ENCODE measurements at regions not wholly inside any gene's neighbourhood (a gene's known extent, or its start where the extent isn't known, plus 50 kb on each side); places are given as distances from the start of the nearest gene placed in this dataset.
"Not testable (repeated sequence)": the region's sequence is repeated elsewhere in the genome, so short reads cannot be mapped to it uniquely, and the experiment has no call there.

DNA sequence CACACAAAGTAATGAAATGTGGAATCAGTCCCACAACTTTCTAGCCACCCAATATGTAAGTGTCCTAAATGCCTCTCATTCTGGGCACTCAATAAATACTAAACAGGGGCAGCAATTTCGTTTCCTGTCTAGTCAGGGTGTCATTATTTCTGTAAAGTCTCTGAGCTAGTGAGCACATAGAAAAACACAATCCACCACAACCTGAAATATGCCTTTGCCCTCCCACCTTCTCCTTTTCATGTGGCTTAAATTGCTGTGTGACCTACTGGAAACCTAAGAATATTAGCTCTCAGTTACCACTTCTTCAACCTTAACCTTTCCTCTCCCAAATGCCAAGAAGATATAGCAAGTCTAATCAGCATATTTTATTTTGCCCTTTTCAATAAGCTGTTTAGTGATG lies 456.3 kb upstream of the KCNMB2 start:
- no peak overlapping the region for H3K4me3 ChIP-seq (ENCODE audit: low read depth, low read length)
- DNase-seq (ENCODE audit: low read depth): no peak

DNA sequence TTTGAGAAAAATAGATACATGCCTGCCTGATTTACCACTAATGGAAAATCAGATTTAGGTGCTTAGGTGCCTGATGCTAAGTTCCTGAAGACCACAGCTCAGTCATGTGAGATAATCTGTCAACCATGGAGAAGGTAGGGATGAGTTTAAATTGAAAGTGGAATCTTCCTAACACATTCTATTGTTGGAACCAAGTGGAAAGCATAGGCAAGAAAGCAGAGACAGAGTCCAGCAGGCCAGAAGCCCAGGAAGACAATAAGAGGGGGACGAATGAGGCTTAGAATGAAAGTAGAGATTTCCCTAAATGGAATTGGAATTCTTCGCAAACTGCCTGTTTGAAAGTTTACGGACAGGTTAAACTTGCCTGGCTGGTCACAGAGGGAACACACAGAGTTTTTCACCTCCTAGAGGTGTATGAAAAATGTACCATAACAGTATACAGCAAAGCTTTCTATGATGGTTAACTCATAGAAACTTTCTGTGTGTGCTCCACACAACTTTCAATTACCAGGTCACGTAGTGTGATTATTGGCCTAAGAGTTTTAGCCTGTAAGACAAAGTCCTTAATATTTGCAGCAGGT lies 453.8 kb upstream of the KCNMB2 start:
- H3K4me3 ChIP-seq (ENCODE audit: low read depth, low read length): no peak overlapping the region
- DNase-seq (ENCODE audit: low read depth): no peak

DNA sequence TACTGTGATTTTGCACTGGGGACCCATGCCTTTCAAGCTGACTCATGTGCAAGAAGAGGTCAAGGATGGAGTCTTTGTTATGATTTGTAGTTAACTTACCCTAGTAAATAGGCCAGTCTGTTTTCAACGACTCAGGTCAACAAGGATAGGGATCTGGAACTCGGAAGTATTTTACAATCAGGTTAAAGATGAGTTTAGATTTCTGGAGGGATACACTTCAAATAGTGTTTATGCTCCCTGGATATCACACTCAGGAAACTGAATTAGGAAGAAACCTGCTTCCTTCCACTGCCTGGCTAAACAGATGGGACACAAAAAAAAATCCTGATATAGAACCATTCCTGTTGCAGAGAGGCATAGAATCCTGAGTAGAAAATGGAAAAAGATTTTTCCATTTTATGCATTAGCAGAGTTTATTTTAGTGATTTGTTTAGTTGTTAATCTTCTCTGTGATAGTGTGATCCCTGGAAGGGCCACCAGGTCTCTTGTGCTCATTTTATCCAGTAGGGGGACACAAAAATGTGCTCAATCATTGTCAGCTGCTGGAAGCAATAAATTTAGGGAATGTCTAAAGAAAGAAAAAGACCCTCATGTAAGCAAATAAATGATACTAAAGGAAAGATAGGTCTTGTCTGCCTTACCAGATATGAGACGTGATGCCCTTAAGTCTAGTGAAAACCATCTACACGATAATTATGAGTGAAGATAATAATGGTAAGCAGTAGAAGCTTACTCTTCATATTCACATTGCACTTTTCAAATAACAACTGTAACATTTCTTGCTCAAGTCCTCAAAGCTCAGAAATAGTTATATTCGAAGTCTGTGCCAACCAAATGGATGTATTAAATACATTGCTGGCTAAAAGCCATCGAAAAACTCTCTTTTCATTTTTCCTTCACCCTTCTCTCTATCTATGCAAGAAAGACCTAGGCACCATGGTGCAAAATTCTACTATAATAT lies 452.1 kb upstream of the KCNMB2 start:
- no peak for DNase-seq (ENCODE audit: low read depth)
- no peak overlapping the region for H3K4me3 ChIP-seq (ENCODE audit: low read depth, low read length)

DNA sequence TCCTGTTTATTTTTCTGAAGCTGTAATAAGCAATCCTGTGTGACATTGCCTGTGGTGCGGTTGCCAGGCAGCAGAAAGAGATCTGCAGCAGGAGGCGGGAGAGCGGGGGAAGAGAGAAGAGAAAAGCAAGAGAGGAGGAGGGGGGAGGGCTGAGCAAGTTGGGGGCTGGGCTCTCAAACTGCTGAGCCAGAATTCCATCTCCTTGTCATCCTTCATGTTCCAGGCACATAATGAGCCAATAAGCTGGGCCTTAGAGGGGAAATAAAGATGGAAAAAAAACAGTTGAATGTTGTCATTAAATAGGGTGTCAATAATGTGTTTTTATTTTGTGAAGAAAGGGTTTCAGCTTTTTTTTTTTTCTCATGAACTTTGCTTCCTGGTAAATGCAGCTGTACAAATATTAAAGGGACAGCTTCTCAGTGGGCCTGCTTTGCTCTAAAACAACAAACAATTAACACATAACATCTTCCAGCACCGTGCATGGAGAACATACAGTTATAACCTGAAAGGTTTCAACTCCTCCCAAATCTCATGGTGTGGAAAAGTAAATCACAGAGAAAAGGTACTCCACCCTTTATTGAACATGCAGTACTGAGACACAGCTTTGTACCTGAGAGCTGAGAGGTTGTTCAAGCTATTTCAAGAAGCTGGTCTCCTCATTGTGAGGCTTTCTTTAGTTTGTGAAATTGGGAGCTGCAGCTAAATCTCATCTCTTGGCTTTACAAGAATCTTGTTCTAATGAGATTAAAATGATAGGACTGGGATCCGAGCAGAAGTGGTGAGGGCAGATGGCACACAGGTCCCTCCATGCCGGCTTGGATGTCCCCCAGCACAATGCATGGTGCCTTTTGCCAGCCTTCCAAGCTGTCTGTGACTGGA lies 451.1 kb upstream of the KCNMB2 start:
- peak; percentile 82 for DNase-seq (ENCODE audit: low read depth)
- H3K4me3 ChIP-seq (ENCODE audit: low read depth, low read length): no peak overlapping the region

DNA sequence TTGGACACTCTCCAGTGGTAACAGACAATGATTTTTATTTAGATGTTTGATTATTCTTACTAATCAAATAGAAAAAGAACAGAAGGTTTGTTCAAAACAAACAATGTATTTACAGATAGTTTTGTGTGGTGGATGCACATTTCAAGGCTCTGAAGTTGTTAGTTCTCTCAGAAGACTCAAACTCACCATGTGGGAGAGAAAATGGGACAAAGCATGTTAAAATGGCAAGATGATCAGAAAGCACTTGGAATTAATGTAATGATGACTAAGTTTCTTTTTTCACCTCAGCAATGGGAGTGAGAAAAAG lies 450.5 kb upstream of the KCNMB2 start:
- no peak overlapping the region for H3K4me3 ChIP-seq (ENCODE audit: low read depth, low read length)
- DNase-seq (ENCODE audit: low read depth): no peak

DNA sequence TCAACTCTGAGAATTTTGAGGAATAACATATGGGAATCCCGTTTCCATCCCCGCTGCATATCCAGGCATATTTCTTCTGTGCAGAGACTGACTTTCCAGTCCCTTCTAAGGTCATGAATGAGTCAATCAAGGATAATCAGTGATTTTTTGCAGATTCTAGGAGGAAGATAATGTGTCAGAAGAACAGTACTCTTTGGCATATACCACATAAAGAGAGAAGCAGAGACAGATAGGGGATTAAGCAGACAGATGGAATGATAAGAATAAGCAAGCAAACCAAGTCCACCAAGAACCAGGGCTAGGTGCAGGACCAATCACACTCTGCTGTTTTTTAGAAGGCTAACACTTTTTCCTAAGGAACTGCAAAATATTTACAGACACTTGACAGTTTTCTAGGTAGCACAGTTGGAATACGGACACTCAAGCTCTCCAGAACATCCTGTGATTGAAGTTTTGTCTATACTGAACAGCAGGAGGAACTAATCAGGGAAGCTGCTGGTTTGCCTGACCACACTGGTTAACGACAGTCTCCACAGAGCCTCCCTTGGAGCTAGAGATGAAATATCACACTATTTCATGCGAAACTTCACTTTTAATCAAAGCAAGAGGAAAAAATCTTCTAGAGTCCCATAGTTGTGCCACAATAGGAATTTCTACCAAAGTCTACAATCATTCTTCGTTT lies 450.0 kb upstream of the KCNMB2 start:
- DNase-seq (ENCODE audit: low read depth): no peak
- no peak overlapping the region for H3K4me3 ChIP-seq (ENCODE audit: low read depth, low read length)

DNA sequence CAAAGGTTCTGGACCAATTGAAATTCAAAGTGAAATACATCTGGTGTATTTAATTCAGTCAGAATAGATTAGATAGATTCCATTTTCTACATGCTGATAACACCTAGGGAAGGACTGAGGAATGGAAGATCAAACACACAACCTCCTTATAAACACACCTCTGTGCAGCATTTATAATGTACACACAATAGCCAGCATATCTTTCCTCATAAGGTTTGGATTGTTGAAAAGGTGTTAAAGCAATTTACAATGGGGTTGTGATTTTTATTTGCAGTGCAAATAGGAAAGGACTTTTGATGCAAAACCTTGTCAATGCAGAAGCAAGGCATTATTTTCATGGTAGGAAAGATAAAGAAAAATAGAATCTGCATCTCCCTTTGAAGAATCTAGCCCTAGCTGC lies 448.9 kb upstream of the KCNMB2 start:
- no peak overlapping the region for H3K4me3 ChIP-seq (ENCODE audit: low read depth, low read length)
- no peak for DNase-seq (ENCODE audit: low read depth)

DNA sequence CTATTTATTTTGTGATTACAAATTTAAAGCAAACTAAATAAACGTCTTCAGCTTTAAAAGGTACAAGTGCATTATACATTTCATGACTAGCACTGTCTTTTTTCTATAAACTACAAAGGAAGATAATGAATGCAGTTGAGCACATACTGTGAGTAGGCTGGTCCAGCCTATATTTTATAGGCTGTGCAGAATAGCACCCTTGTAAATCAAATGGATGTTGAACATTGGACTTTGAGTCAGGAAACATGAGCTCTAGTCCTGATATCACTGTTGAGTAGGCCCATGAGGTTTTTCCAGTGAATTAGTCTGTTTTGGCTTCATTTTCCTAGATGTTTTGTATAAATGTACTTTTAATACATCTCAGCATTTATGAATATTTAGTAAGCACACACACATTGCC lies 447.3 kb upstream of the KCNMB2 start:
- DNase-seq (ENCODE audit: low read depth): no peak
- H3K4me3 ChIP-seq (ENCODE audit: low read depth, low read length): no peak overlapping the region

DNA sequence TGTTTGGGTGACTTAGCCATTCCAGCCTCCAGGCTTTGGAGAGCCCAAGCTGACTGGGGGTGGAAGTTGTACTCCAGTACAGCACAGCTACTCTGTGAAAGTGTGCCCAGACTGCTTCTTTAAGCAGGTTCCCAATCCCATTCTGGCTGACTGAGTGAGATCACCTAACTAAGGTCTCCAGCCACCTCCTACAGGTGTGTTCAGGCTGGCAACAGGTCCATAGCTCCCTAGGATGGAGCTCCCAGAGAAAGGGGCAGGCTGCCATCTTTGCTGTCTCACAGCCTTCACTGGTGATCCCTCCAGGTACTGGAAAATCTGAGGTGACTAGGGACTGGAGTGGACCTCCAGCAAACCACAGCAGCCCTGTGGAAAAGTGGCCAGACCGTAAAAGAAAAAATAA lies 445.3 kb upstream of the KCNMB2 start:
- H3K4me3 ChIP-seq (ENCODE audit: low read depth, low read length): no peak overlapping the region

DNA sequence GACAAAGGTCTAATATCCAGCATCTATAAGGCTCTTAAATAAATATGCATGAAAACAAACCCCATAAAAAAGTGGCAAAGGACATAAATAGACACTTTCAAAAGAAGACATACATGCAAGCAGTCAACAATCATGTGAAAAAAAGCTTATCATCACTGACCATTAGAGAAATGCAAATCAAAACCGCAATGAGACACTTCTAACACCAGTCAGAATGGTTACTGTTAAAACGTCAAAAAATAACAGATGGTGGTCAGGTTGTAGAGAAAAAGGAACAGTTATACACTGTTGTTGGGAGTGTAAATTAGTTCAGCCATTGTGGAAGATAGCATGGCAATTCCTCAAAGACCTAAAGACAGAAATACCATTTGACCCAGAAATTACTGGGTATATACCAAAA lies 440.7 kb upstream of the KCNMB2 start:
- H3K4me3 ChIP-seq (ENCODE audit: low read depth, low read length): no peak overlapping the region
- DNase-seq (ENCODE audit: low read depth): no peak

More for the DNA sequence above, 445.3 kb upstream of the KCNMB2 start:
- no peak for DNase-seq (ENCODE audit: low read depth)

DNA sequence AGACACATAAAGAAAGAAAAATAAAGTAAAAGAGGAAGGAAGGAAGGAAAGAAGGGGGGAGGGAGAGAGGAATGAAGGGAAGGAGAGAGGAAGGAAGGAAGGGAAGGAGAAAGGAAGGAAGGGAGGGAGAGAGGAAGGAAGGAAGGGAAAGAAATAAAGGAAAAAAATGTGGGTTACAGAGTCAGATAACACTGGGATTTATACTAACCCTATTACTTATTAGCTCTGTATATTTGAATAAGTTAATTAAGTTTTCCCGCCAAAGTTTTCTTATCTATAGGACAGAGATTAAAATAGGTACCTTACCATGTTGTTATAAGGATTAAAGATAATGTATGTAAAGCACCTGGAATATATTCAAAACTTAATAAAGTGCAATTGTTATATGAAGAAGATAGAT lies 439.3 kb upstream of the KCNMB2 start:
- DNase-seq (ENCODE audit: low read depth): no peak
- H3K4me3 ChIP-seq (ENCODE audit: low read depth, low read length): no peak overlapping the region

DNA sequence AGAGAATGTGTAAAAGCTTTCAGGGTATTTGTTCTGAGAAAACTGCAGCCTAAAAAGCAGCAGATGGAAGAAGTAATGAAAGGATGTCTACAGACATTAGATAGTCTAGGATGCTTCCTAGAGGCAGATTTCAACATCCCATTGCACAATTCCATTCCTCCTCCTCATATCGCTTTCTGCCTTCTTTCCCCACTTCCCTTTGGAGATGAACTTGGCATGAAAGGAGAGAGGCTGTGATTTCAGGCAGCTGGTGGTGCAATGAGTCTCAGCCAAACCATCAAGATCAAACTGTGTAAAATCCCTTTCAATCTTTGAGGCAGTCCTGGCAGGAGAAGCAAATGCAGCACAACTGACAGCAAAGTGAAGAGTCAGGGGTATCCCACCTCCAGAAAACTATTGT lies 438.7 kb upstream of the KCNMB2 start:
- no peak overlapping the region for H3K4me3 ChIP-seq (ENCODE audit: low read depth, low read length)
- peak; percentile 95 for DNase-seq (ENCODE audit: low read depth)

DNA sequence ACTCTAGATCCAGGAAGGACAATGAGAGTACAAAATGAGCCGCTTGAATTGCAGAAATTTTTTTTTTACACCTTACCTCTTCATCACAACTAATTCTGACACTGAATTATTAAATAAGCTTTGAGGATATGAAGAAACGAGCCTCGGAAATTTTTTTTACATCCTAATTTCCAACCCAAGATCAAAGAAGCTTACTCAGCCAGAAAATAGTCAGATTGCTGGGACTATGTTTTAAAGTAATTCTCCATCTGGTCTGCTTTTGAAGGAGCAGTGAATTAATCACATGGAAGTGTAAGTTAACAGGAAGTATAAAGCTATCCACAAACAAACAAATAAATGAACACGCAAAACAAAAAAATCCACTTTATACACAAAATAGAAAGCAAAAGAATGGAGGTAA lies 437.0 kb upstream of the KCNMB2 start:
- no peak overlapping the region for H3K4me3 ChIP-seq (ENCODE audit: low read depth, low read length)
- no peak for DNase-seq (ENCODE audit: low read depth)

DNA sequence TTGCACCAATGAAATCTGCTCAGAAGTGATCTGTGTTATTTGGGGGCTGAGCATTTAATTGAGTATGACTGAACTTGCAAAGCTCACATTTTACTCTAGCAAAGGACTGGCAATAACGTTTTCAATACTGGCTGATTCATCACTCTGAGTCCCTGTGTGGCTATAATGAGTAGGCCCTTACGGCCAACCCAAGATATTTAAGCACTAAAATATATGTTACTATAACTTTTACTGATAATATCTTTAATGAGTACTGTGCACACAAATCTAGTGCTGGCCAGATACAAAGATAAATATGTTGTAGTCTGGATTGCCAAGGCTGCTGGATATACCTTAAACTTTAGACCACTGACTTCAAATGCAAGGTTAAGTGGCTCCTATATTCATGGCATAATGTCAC lies 436.4 kb upstream of the KCNMB2 start:
- no peak for DNase-seq (ENCODE audit: low read depth)
- H3K4me3 ChIP-seq (ENCODE audit: low read depth, low read length): no peak overlapping the region

DNA sequence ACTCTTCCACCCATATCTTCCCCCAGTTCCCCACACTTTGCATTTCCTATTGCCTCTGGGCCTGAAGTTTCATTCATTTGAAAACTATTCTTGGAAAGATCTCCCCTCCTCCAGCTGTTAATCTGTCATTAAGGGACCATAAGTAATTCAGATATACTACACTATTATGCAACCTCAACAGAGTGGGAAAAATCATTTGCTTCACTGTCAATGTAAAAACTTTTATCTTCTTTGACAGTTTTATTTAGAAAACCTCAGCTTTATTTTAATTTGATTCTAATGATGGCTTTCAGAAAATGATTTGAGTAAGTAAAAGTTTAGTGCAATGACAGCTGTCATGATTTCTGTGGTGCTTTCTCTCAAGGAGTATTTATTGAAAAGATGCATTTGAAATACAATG lies 435.3 kb upstream of the KCNMB2 start:
- DNase-seq (ENCODE audit: low read depth): no peak
- H3K4me3 ChIP-seq (ENCODE audit: low read depth, low read length): no peak overlapping the region

DNA sequence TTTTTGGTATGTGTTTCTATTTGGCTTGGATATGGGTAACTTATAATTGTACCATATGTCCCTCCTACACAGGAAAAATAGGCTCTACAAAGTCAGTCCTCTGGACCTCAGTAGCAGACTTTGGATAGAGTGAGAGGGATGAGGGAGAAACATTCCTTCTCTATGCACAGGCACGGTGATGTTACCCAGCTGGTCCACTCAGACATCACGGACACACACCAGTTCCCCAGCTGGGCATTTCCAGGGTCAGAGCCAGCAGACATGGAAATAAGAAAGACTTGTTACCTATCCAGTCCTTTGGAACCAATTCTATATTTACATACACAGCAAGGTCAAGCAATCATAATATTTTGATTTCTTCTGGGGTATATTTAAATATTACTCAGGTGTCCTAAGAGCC lies 433.1 kb upstream of the KCNMB2 start:
- no peak overlapping the region for H3K4me3 ChIP-seq (ENCODE audit: low read depth, low read length)
- no peak for DNase-seq (ENCODE audit: low read depth)

DNA sequence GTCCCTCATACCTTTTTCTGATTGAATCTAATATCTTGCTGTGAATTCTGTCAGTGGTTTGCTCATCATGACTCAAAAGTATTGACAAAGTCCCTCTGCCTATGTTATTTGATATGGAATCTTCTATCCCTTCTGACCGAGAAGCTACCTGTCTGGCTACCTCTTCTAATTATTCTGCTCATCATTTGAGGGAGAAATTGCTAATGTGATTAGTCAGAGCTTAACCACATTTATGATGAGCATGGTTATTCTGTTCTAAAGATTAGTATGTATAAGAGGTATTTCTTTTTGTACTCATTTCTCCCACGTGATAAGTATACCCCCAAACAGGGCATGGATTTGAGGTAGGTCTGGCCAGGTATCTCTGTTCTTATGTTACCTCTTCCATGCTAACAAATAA lies 428.4 kb upstream of the KCNMB2 start:
- DNase-seq (ENCODE audit: low read depth): no peak
- no peak overlapping the region for H3K4me3 ChIP-seq (ENCODE audit: low read depth, low read length)

DNA sequence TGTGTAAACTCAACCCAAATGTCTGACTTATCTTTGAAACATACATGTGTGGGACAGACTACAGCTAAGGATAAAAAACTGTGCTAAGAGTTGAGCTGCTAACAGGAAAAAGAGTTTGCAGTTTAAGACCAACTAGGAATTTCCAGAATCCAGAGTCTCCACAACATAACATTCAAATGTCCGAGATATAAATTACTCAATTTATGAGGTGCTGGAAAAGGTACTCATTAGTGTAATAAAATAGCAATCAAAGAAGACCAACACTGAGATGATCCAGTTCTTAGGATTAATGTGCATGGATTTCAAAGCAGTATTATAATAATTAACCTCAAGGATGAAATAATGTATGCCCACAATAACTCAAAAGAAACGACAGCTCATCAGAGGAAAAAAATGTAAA lies 426.5 kb upstream of the KCNMB2 start:
- H3K4me3 ChIP-seq (ENCODE audit: low read depth, low read length): no peak overlapping the region
- DNase-seq (ENCODE audit: low read depth): no peak

DNA sequence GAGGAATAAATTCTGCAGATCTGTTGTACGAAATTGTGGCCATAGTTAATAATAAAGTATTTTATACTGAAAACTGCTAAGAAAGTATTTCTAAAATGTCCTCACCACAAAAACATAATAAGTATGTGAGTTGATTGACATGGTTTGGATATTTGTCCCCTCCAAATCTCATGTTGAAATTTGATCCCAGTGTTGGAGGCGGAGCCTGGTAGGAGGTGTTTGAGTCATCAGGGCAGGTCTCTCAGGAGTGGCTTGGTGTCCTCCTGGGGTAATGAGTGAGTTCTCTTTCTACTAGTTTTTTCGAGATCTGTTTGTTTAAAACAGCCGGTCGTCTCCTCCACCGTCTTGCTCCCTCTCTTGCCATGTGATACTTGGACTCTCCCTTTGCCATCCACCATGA lies 424.1 kb upstream of the KCNMB2 start:
- DNase-seq (ENCODE audit: low read depth): no peak
- H3K4me3 ChIP-seq (ENCODE audit: low read depth, low read length): no peak overlapping the region

DNA sequence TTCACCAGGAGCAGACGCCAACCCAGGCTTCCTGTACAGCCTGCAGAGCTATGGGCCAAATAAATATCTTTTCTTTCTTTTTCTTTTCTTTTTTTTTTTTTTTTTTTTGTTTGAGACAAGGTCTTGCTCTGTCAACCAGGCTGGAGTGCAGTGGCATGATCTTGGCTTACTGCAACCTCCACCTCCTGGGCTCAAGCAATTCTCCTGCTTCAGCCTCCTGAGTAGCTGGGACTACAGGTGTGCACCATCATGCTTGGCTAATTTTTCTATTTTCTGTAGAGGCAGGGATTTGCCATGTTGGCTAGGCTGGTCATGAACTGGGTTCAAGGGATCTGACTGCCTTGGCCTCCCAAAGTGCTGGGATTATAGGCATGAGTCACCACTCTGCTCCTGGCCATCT lies 423.7 kb upstream of the KCNMB2 start:
- DNase-seq (ENCODE audit: low read depth); H3K4me3 ChIP-seq (ENCODE audit: low read depth, low read length): not testable (repeated sequence)

Measured in skeletal muscle cell (primary cell).